HS-5 (cell line): ENCODE measurements at regions not wholly inside any gene's neighbourhood (a gene's known extent, or its start where the extent isn't known, plus 50 kb on each side); places are given as distances from the start of the nearest gene placed in this dataset.
"Not testable (repeated sequence)": the region's sequence is repeated elsewhere in the genome, so short reads cannot be mapped to it uniquely, and the experiment has no call there.

Experiments
- DNase-seq: peaks from one replicate; pipeline ENCODE4 v3.0.0-alpha.2; 2012; ENCODE audit warnings: low read depth

DNA sequence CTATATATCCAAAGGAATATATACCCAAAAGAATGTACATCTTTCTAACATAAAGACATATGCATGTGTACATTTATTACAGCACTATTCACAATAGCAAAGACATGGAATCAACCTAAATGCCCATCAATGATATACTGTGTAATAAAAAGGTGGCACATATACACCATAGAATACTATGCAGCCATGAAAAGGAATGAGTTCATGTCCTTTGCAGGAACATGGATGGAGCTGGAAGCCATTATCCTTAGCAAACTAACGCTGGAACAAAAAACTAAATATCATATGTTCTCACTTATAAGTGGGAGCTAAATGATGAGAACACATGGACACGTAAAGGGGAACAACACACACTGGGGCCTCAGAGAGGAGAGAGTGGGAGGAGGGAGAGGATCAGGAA is 365.7 kb upstream of the FTMT start:
- not testable (repeated sequence) for DNase-seq

DNA sequence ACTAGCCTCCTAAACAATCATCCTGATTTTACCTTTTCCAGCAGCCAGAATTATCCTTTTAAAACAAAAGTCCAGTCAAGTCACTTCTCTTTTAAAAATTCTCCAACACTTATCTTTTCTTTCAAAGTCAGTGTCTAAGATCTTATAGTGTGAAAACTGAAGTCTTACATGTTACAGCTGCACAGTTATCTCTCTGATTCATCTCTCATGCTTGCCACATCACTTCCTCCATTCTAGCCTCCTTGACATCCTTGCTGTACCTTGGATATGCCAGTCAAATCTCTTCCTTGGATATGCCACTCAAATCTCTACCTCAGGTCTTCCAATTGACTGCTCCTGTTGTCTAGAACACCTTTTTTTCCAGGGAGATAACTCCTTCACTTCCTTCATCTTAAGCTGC is 361.7 kb upstream of the FTMT start:
- DNase-seq: no peak

DNA sequence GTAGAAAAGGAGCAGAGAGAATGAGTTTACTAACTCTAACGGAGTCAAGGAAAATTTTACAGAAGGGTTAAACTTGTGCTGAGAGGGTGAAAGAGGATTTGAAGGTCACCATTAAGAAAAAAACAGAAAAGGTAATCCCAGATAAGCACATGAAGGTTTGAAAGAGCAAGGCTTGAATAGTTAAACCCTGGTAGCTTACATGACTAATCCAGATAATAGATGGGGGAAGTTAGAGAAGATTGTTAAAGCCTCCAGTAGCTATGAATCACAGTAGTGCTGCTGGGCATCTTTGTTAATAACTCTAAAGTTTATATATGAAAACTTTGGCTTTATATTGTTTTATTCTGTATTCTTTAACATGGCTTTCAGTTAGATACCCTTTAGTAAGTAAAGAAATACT is 354.5 kb upstream of the FTMT start:
- no peak for DNase-seq

DNA sequence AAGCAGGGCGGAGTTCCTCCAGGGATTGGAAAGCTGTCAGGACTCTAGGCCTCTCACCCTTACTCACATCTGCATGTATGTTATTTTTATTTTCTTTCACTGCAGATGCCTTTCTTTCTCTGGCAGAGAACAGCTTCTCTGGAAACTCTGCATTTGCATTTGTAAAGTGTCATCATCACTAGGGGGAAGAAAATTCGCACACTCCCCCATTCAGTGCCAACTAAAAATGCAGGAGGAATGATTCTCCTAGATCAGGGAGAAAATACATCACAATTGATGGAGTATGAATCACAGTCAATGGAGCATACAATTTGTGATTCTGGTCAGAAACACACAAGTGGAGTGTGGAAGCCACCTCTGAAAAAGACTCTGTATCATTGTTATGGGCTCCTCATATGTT is 351.4 kb upstream of the FTMT start:
- no peak for DNase-seq

DNA sequence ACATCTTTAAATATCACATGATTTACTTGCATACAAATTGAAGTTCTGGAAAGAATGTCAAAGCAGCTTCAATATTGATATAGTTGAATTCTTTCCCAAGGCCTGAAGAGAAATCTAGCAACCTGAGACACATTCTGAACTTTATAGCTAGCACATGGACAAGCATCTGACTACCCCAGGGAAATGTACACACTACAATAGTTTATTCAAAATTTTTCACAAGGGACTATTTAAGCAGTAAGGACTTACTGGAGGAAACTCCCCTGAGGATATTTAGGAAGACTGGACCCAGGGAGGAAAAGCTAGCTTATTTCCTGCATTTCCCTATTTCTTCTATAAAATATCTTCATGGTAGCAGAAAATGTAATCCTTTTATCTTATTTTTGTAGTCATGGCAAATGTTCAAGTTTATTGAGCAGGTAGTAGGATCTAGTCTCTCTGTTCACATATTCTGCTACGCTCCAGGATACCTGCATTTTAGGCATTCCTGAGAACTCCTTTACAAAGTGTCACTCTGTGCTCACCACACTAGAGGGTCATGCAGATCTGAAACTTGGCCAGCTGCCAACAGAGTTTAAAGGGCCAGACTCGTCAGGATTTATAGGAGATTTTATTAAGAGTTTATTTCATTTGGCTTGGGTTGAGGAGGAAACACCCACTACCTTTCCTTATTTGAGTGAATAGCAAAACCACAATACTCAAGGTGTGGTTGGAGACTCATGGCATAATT is 348.4 kb upstream of the FTMT start:
- DNase-seq: no peak

DNA sequence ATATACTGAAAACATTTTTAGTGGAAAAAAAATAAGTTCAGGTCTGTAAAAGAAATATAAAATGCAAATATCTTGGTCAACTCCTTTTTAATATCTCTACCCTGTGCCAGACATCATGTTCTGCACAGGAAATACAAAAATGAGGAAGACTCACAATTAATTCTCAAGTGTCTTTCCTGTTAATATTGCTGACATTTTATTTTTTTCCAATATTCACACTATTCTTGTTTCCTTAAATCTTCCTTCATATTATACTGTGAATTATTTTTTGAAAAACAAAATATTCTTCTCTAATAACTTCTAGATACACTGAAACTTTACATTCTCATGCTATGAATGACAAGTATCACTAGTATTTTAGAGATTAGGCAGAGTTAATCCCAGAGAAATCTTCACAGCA is 334.7 kb upstream of the FTMT start:
- DNase-seq: no peak

DNA sequence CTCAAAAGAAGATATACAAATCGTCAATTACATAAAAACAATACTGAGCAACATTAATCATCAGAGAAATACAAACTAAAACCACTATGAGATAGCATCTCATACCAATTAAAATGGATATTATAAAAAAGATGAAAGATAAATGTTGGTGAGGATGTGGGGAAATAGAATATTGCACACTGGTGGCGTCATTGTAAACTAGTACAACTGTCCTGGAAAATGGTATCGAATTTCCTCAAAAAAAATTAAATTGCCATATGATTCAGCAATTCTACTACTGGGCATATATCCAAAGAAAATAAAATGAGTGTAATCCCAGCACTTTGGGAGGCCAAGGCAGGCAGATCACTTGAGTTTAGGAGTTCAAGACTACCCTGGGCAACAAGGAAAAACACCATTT is 326.0 kb upstream of the FTMT start:
- DNase-seq: no peak

DNA sequence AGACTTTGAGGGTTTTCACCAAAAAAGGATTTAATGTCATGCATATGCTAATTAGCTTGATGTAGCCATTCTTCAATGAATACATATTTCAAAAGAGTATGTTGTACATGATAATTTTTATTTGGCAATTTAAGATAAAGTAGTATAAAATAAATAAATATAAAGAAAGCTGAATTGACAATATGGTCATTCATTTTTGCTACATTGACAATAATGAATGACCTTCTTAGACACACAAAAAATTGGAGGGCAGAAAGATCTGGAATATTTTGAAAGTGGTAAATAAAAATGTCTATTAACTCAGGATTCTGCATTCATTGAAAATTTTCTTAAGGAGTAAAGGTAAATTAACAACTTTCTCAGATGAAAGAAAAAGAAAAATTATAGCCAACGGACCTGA is 324.8 kb upstream of the FTMT start:
- DNase-seq: no peak

DNA sequence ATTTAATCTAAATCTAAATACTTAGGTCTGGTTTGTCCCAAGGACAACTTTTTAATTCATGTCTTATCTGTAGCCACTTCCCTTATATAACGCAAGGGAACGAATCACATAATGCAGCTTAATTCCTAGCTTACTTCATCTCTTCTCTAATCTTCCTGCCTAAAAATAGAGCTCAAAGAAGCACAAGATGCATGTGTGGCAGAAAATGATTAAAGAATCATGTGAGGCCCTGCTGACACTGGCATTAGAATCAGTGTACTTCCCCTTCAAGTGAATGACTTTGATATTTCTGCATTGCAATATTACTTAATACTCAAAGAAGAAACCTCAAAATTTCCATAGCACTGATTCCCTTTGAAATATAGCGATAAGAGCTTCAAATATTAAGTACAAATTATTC is 317.9 kb upstream of the FTMT start:
- DNase-seq: no peak

DNA sequence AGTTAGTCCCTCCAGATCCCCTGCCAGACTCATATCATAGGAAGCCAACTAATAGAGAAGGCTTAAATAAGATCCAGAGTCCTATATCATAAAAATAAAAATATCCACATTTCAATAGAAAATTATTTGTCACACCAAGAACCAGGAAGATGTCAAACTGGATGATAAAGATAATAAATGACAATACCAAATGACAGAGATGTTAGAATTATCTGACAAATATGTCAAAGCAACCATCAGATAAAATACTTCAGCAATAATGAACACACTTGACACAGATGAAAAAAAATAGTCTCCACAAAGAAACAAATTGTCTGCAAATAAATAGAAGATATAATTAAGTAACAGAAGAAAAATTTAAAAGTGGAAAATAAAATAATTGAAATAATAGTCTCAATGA is 300.7 kb upstream of the FTMT start:
- DNase-seq: no peak

DNA sequence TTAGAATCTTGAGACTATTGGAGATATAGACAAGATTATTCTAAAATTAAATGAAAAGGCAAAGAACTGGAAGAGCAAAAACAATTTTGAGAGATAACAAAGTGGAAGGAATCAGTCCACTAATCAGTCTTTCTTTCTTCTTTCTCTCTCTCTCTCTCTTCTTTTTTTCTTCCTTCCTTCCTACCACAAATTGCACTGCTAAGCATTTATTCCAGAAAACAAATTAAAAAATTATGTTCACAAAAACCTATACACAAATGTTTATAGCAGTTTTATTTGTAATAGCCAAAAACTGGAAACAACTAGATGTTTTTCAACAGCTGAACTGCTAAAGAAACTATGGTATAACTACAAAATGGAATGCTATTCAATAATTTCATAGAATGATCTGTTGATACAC is 291.9 kb upstream of the FTMT start:
- no peak for DNase-seq

DNA sequence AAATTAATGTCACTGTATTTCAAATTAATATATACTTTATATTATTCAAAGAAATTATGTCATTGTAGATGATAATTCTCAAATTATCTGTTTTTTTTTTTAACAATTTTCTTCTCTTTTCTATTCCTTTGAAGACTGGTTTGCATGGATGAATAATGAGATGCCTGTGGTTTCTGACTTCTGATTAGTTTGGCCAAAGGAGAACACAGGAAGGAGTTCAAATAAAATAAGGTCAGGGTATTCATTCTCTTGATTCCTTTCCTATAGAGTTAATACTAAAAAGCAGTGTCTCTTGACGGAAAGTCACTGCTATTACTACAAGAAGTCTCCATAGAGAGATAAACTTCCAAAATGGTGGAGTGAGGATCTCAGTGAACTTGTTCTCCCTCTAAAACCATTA is 279.6 kb upstream of the FTMT start:
- no peak for DNase-seq

DNA sequence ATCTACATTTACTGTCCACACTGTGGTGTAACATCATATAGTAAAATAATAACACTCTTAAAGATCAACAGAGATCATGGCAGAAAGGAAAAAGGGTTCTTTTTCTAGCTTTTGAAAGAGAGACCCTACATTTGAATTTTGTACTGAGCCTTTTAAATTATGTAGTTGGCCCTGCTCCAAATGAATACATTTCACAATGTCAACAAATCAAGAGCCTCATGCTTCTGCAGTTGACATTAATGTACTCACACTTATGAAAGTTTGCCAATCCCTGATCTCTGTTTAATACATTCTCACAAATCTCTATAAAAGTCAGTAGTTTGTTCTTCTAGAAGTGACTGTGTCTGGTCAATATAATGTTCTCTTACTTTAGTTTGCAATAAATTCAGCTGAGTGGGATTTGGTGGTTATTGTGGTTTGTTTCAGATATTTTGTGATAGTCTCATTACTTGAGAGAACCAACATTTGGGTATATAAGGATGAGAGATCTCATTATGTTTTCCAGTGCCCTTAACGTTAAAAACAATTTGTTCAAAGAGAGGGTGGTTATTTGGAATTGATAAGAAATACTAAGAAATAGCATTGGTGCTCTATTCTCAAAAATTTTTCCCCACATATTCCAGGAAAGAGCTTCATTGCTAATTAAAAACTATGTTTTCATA is 277.8 kb upstream of the FTMT start:
- DNase-seq: no peak

DNA sequence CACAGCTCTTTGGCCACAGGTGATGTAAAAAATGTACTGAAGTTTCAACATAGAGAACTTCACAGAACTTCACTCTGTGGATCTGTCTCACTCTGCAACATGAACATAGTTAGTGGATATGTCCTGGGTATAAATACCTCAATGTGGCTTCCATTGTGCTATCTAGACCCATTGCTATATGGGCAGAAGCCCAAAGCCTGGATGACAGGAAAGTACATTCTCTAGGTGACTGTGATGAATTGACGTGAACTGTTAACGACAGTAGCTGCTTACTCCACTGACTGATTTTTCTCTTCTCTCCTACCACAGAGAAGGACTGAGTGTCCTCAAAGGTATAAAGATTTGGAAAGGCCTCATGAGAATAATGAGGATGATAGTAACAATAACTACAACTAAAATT is 270.1 kb upstream of the FTMT start:
- no peak for DNase-seq

DNA sequence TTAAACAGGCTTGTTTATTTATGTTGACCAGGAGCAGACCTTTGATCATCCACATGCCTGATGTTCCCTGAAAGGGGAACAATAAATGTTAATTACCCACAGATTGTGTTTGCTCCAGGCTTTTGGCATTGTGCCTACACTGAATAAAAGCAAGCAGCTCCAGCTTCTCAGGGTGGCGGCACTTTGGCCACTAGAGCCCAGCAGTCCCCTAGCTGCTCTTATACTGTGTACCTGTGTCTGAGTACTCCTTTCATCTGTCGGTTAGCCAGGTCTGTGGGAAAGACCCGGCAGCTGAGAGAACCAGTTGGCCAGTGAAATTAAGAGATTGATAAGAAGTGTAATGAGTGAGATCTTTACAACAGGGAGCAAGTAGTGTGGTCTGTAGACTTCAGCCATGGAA is 254.8 kb upstream of the FTMT start:
- DNase-seq: no peak

DNA sequence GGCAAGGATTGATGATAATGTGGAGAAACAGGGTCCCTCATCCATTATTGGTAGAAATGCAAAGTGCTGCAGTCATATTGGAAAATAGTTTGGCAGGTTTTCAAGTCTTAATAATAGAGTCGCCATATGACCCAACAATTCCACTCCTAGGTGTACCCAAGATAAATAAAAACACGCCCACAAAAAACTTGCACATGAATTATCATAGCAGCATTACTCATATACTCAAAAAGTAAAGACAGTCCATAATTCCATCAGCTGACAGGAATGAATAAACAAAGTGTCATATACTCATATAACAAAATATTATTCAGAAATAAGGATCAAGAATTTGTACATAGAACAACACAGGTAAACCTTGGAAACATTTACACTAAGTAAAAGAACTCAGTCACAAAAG is 242.9 kb upstream of the FTMT start:
- DNase-seq: no peak

DNA sequence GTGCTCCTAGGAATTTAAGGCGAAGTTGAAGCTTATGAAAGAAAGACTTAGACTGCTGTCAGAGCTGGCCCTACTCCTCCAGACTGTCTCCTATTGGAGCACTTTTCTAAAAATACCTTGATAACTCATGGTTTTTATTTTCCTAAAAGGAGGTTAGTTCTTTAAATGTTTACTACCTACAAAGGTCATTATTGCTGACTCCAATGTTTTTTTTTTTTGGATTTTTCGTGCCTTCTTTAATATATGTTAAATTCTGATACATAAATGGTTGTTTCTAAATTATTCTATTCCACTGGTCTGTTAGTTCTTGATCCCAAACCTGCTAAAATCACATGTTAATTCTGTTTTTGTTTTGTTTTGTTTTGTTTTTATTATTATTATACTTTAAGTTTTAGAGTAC is 227.6 kb upstream of the FTMT start:
- no peak for DNase-seq

DNA sequence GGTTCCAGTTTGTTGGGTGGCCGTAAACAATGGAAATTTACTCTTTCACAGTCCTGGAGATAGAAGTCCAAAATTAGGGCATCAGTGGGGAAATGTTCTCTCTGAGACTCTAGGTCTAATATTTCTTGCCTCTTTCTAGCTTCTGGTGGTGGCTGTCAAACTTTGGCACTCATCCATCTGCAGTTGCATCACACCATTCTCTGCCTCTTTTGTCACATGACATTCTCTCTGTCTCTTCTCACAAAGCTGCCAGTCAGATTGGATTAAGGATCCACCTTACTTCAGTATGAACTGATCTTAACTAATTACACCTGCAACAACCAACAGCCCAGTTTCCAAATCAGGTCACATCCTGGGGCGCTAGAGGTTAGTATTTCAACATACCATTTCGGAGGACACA is 222.9 kb upstream of the FTMT start:
- no peak for DNase-seq

DNA sequence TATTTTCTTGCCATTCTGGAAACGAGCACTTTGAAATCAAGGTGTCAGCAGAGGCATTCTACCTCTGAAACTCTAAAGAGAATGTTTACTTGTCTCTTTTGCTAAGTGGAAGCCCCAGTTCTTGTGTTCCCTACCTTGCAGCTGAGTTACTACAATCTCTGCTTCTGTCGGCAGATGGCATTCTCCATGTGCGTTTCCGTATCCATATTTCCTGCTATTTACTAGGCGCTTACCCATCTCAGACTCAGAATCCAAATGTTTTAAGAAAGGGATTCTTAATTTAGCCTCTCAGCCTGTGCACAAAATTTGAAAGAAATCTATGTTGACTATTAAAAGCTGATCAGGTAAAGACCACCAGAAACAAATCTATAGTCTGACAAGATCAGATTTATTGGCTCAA is 221.3 kb upstream of the FTMT start:
- no peak for DNase-seq

DNA sequence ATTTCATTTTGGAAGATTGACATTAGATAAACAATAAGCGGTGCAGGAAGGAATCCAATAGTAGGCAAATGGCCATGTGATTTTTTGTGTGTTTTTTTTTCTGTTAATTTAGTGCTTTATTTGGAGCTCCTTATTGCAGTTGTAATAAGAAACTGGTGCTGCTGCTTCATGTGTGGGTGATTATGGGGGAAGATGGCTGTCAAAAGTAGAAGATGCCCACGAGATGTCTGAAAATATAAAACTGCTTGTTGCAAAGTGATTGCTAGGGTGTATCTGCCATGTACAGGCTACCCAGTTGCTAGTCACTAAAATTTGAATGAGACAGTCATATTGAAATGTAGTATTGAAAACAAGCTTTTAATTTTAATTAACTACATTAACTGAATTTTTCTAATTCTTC is 216.7 kb upstream of the FTMT start:
- DNase-seq: no peak

DNA sequence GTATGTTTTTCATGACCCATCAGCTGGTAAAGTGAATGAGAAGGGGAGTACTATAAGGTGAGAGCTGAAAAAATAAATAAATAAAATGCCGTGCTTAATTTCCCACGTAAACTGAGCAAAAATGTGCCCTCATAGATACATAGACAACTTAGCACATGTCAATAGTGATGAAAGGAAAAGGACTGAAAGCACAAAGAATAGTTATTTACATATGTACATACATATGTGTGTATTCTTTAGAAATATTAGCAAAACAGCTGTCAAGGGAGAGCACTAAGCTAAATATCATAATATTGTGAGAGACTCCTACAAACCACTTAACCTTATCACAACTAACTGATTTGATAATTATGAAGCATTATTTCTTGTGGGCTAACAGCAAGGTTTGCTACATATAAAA is 213.6 kb upstream of the FTMT start:
- DNase-seq: no peak

DNA sequence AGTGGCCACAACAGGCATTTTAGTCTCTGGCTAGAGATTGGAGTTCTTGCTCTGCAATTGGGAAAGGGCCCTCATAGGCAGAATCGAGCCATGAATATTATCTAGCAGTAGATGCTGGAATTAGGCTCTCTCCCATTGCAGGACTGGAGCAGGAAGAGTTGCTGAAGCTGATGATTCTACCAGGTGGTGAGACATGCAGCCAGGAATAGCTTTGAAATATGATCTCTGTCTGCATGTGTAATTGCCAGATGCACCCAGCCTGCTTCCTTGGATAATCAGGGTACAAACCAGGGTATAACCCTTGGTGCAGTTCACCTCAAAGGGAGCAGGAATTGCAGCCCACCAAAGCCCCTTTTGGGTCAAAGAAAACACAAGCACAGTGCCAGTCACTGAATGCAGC is 211.4 kb upstream of the FTMT start:
- DNase-seq: no peak

DNA sequence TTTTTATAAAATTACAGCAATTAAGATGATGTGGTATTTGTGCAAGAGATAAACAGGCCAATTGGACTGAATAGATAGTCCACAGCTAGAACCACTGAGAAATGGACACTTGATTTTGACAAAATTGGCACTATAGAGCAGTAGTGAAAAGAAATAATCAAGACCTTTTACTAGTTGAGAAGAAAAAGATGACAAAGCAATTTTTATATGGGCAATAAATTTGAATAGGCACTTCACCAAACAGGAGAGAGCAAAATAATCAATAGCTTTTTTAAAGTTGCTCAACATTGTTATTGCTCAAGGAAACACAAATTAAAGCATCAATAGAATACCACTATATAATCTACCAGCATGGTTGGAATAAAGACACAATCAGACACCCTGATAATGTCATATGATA is 193.5 kb upstream of the FTMT start:
- no peak for DNase-seq

DNA sequence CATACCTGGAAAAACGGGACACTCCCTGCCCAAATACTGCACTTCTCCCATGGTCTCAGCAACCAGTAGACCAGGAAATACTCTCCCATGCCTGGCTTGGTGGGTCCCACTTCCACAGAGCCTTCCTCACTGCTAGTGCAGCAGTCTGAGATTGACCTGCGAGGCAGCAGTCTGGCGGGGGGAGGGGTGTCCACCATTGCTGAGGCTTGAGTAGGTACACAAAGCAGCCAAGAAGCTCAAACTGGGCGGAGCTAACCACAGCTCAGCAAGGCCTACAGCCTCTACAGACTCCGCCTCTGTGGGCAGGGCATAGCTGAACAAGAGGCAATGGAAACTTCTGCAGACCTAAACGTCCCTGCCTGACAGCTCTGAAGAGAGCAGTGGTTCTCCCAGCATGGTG is 191.5 kb upstream of the FTMT start:
- no peak for DNase-seq
